ENCODE measurements at regions not wholly inside any gene's neighbourhood (a gene's known extent, or its start where the extent isn't known, plus 50 kb on each side); places are given as distances from the start of the nearest gene placed in this dataset.

- Histone ChIP-seq H3K36me3 (ENCODE audit: control insufficient read depth, insufficient read depth, low read length) (no peaks in the 10 kb centered on the region), H3K27me3 (ENCODE audit: control insufficient read depth, insufficient read depth, low read length) (no peaks in the 10 kb centered on the region), H3K4me3 (ENCODE audit: low read depth, low read length) (no peak overlapping the region)
- TF ChIP-seq CTCF (IDR thresholded peaks at IDR 0.05; ENCODE audit: insufficient read depth, low read depth, low read length), result no peak
- no peak for DNase-seq (ENCODE audit: low read depth)
- ChIA-PET POLR2A (no interaction called here), CTCF (no interaction called here)
Measured at GRCh38 chr13:68696907-68697306, 1410.7 kb upstream of the ATXN8OS start.

GRCh38 chr13:68692049-68692448, 1415.6 kb upstream of the ATXN8OS start:
- TF ChIP-seq CTCF (IDR thresholded peaks at IDR 0.05; ENCODE audit: insufficient read depth, low read depth, low read length), result no peak
- no peaks in the 10 kb centered on the region for H3K27me3 ChIP-seq (ENCODE audit: control insufficient read depth, insufficient read depth, low read length)
- no peaks in the 10 kb centered on the region for H3K36me3 ChIP-seq (ENCODE audit: control insufficient read depth, insufficient read depth, low read length)
- ChIA-PET CTCF (no interaction called here), POLR2A (no interaction called here)
- H3K4me3 ChIP-seq (ENCODE audit: low read depth, low read length), result no peak overlapping the region
- DNase-seq (ENCODE audit: low read depth), result no peak

GRCh38 chr13:68690567-68690966, 1417.1 kb upstream of the ATXN8OS start:
- POLR2A ChIA-PET, result no interaction called here
- Histone ChIP-seq H3K36me3 (ENCODE audit: control insufficient read depth, insufficient read depth, low read length) (no peaks in the 10 kb centered on the region), H3K27me3 (ENCODE audit: control insufficient read depth, insufficient read depth, low read length) (no peaks in the 10 kb centered on the region), H3K4me3 (ENCODE audit: low read depth, low read length) (no peak overlapping the region)
- TF ChIP-seq CTCF (IDR thresholded peaks at IDR 0.05; ENCODE audit: insufficient read depth, low read depth, low read length), result no peak
- CTCF ChIA-PET, result no interaction called here
- DNase-seq (ENCODE audit: low read depth), result no peak

GRCh38 chr13:68676513-68677115, 1431.0 kb upstream of the ATXN8OS start:
- Histone ChIP-seq H3K36me3 (ENCODE audit: control insufficient read depth, insufficient read depth, low read length) (no peaks in the 10 kb centered on the region), H3K4me3 (ENCODE audit: low read depth, low read length) (no peak overlapping the region), H3K27me3 (ENCODE audit: control insufficient read depth, insufficient read depth, low read length) (no peaks in the 10 kb centered on the region)
- POLR2A ChIA-PET, result no interaction called here
- CTCF ChIA-PET, result no interaction called here
- no peak for TF ChIP-seq CTCF (IDR thresholded peaks at IDR 0.05; ENCODE audit: insufficient read depth, low read depth, low read length)
- DNase-seq (ENCODE audit: low read depth), result no peak

- Histone ChIP-seq H3K36me3 (ENCODE audit: control insufficient read depth, insufficient read depth, low read length) (no peaks in the 10 kb centered on the region), H3K27me3 (ENCODE audit: control insufficient read depth, insufficient read depth, low read length) (no peaks in the 10 kb centered on the region), H3K4me3 (ENCODE audit: low read depth, low read length) (no peak overlapping the region)
- POLR2A ChIA-PET, result no interaction called here
- no peak for TF ChIP-seq CTCF (IDR thresholded peaks at IDR 0.05; ENCODE audit: insufficient read depth, low read depth, low read length)
- no peak for DNase-seq (ENCODE audit: low read depth)
- CTCF ChIA-PET, result no interaction called here
Measured at GRCh38 chr13:68675209-68675608, 1432.4 kb upstream of the ATXN8OS start.

Data from BJ (cell line).